Liver (tissue), 7 donors: ENCODE measurements at regions not wholly inside any gene's neighbourhood (a gene's known extent, or its start where the extent isn't known, plus 50 kb on each side); places are given as distances from the start of the nearest gene placed in this dataset.

Experiments
- DNase-seq: peaks from one replicate; pipeline ENCODE4 v3.0.0-alpha.2; 2017; ENCODE audit warnings: low spot score
- H3K27ac ChIP-seq, 2 donors: one replicate each; pipeline ENCODE4 v1.7.0; 2013; ENCODE audit warnings: inconsistent platforms in 2 of 2, low read length in 2 of 2, control low read depth in 1 of 2, low read depth in 1 of 2, mild to moderate bottlenecking in 1 of 2
- H3K27me3 ChIP-seq, 4 donors: one replicate each; pipeline versions ENCODE4 v1.6.1 to v1.7.0; 2013; ENCODE audit warnings: low read length in 3 of 4, inconsistent platforms in 1 of 4, mild to moderate bottlenecking in 1 of 4, moderate library complexity in 1 of 4; ENCODE audit not compliant: control insufficient read depth in 4 of 4, insufficient read depth in 4 of 4
- H3K36me3 ChIP-seq, 4 donors: one replicate each; pipeline versions ENCODE4 v1.6.1 to v1.7.0; 2013; ENCODE audit warnings: low read length in 3 of 4, mild to moderate bottlenecking in 3 of 4, low read depth in 1 of 4, moderate library complexity in 1 of 4; ENCODE audit not compliant: control insufficient read depth in 4 of 4, insufficient read depth in 3 of 4
- H3K4me1 ChIP-seq, 4 donors: one replicate each; pipeline versions ENCODE4 v1.6.1 to v1.7.0; 2013; ENCODE audit warnings: low read length in 3 of 4, mild to moderate bottlenecking in 3 of 4, moderate library complexity in 1 of 4; ENCODE audit not compliant: control insufficient read depth in 4 of 4, insufficient read depth in 4 of 4
- H3K4me3 ChIP-seq, 3 donors: one replicate each; pipeline versions ENCODE4 v1.6.1 to v1.7.0; 2013; ENCODE audit warnings: low read length in 3 of 3, control low read depth in 1 of 3, low read depth in 1 of 3, mild to moderate bottlenecking in 1 of 3
- H3K9ac ChIP-seq, 2 donors: one replicate each; pipeline ENCODE4 v1.7.0; 2013; ENCODE audit warnings: low read length in 2 of 2, mild to moderate bottlenecking in 2 of 2, moderate library complexity in 2 of 2, control low read depth in 1 of 2, low read depth in 1 of 2
- H3K9me3 ChIP-seq, 4 donors: one replicate each; pipeline versions ENCODE4 v1.6.1 to v1.7.0; 2013; ENCODE audit warnings: low read length in 3 of 4; ENCODE audit not compliant: control insufficient read depth in 4 of 4
- ATF3 ChIP-seq: IDR thresholded peaks from 2 replicates; pipeline ENCODE4 v1.6.1; 2016; ENCODE audit warnings: antibody characterized with exemption
- EGR1 ChIP-seq, 2 donors: IDR thresholded peaks; 2 replicates each; pipeline ENCODE4 v1.6.1; 2016 to 2018; ENCODE audit warnings: antibody characterized with exemption in 2 of 2, low read depth in 2 of 2
- GABPA ChIP-seq, 2 donors: IDR thresholded peaks in 1 of 2; conservative IDR thresholded peaks in 1 of 2; 2 replicates each; pipeline ENCODE4 v1.6.1; 2016; ENCODE audit warnings: antibody characterized with exemption in 2 of 2, mild to moderate bottlenecking in 1 of 2, moderate library complexity in 1 of 2
- HNF4G ChIP-seq: IDR thresholded peaks from 2 replicates; pipeline ENCODE4 v1.6.1; 2016; ENCODE audit warnings: antibody characterized with exemption
- JUND ChIP-seq, 2 donors: IDR thresholded peaks; 2 replicates each; pipeline ENCODE4 v1.6.1; 2016; ENCODE audit warnings: antibody characterized with exemption in 2 of 2
- MAX ChIP-seq: IDR thresholded peaks from 2 replicates; pipeline ENCODE4 v1.6.1; 2016; ENCODE audit warnings: antibody characterized with exemption
- RAD21 ChIP-seq, 2 donors: IDR thresholded peaks; 2 replicates each; pipeline ENCODE4 v1.6.1; 2016; ENCODE audit warnings: antibody characterized with exemption in 2 of 2, mild to moderate bottlenecking in 2 of 2
- REST ChIP-seq: IDR thresholded peaks from 2 replicates; pipeline ENCODE4 v1.6.1; 2016; ENCODE audit warnings: antibody characterized with exemption, mild to moderate bottlenecking
- SP1 ChIP-seq: IDR thresholded peaks from 2 replicates; pipeline ENCODE4 v1.6.1; 2018; ENCODE audit warnings: antibody characterized with exemption, mild to moderate bottlenecking
- YY1 ChIP-seq: IDR thresholded peaks from 2 replicates; pipeline ENCODE4 v1.6.1; 2016; ENCODE audit warnings: antibody characterized with exemption, mild to moderate bottlenecking
- ZBTB33 ChIP-seq: IDR thresholded peaks from 2 replicates; pipeline ENCODE4 v1.6.1; 2016; ENCODE audit warnings: antibody characterized with exemption
- WGBS: extraction: QIAGEN DNeasy Blood & Tissue Kit; methylation state at CpG from one replicate; pipeline ENCODE4 v1.1.7; 2013; 5-methylcytosine and 5-hydroxymethylcytosine counted together
- donor health status: healthy.
- donor health status: healthy.
- donor health status: healthy.
- donor health status: healthy.

- Histone ChIP-seq H3K9me3 (no peaks in the 10 kb centered on the region), H3K9ac (no peak overlapping the region), H3K4me1 (no peaks in the 10 kb centered on the region), H3K27ac (no peak overlapping the region), H3K36me3 (no peaks in the 10 kb centered on the region), H3K4me3 (no peak overlapping the region), H3K27me3 (no peaks in the 10 kb centered on the region)
- no peak for TF ChIP-seq EGR1 (IDR thresholded peaks at IDR 0.05; ENCODE audit: low read depth in 2 of 2)
- TF ChIP-seq REST = no peak
- TF ChIP-seq MAX = no peak
- TF ChIP-seq ZBTB33 = no peak
- no peak for TF ChIP-seq HNF4G
- TF ChIP-seq JUND (IDR thresholded peaks at IDR 0.05) = no peak
- TF ChIP-seq GABPA (IDR thresholded peaks at IDR 0.05 in 1 of 2, conservative IDR thresholded peaks at IDR 0.05 in 1 of 2) = no peak
- DNase-seq = no peak
- 78% methylated on average over 2 of the region's 2 CpGs for WGBS
Observed at GRCh38 chr3:186473166-186473565, 71.0 kb downstream of the CRYGS start.

- TF ChIP-seq YY1 (no peak), ATF3 (no peak), SP1 (no peak)
- Histone ChIP-seq H3K4me3 (no peak overlapping the region), H3K9ac (no peak overlapping the region), H3K27ac (no peak overlapping the region), H3K27me3 (no peaks in the 10 kb centered on the region), H3K4me1 (no peaks in the 10 kb centered on the region), H3K9me3 (no peaks in the 10 kb centered on the region), H3K36me3 (no peaks in the 10 kb centered on the region)
- WGBS = 90% methylated on average over 8 of the region's 8 CpGs
- DNase-seq = no peak
Observed at GRCh38 chr3:186472456-186473008, 71.6 kb downstream of the CRYGS start.

GRCh38 chr3:186471771-186472170 is 72.4 kb downstream of the CRYGS start:
- Histone ChIP-seq H3K4me3 (no peak overlapping the region), H3K36me3 (no peaks in the 10 kb centered on the region), H3K9me3 (no peaks in the 10 kb centered on the region), H3K4me1 (no peaks in the 10 kb centered on the region), H3K27ac (no peak overlapping the region), H3K9ac (no peak overlapping the region), H3K27me3 (no peaks in the 10 kb centered on the region)
- no peak for TF ChIP-seq REST
- TF ChIP-seq MAX = no peak
- no peak for TF ChIP-seq RAD21 (IDR thresholded peaks at IDR 0.05)
- TF ChIP-seq ZBTB33 = no peak
- 85% methylated on average over 5 of the region's 5 CpGs for WGBS
- no peak for DNase-seq
